ENCODE measurements at regions not wholly inside any gene's neighbourhood (a gene's known extent, or its start where the extent isn't known, plus 50 kb on each side); places are given as distances from the start of the nearest gene placed in this dataset.

- no peak for TF ChIP-seq POLR2A (IDR thresholded peaks at IDR 0.05)
- no peak for TF ChIP-seq CTCF (IDR thresholded peaks at IDR 0.05)
Measured at GRCh38 chr5:20307391-20307790, 319.4 kb upstream of the CDH18 start.
